ENCODE measurements at regions not wholly inside any gene's neighbourhood (a gene's known extent, or its start where the extent isn't known, plus 50 kb on each side); places are given as distances from the start of the nearest gene placed in this dataset.

GRCh38 chr1:63122079-63122478 lies 200.3 kb upstream of the FOXD3 start (continued):
- TF ChIP-seq ZNF408 (CRISPR knock-in tag; IDR thresholded peaks at IDR 0.05; ENCODE audit: low read depth) (no peak), BDP1 (IDR thresholded peaks at IDR 0.05; ENCODE audit: insufficient read depth, insufficient read length) (no peak), ZSCAN29 (IDR thresholded peaks at IDR 0.05) (no peak), RNF2 (IDR thresholded peaks at IDR 0.05) (no peak), RBM34 (IDR thresholded peaks at IDR 0.05; ENCODE audit: borderline replicate concordance, insufficient read depth, low read length) (no peak), XRCC5 (IDR thresholded peaks at IDR 0.05; ENCODE audit: low read depth, low read length) (no peak), EP400 (IDR thresholded peaks at IDR 0.05) (no peak), ZMIZ1 (IDR thresholded peaks at IDR 0.05; ENCODE audit: low read depth in 2 of 2, low read length in 2 of 2) (no peak), IRF1 (CRISPR knock-in tag; IDR thresholded peaks at IDR 0.05; ENCODE audit: borderline replicate concordance) (no peak), KLF16 (IDR thresholded peaks at IDR 0.05) (peak; percentile 18; the same call in 1 of the 2 replicates), POLR2AphosphoS5 (IDR thresholded peaks at IDR 0.05; ENCODE audit: control insufficient read depth, insufficient read depth, low read depth, low read length) (peak; percentile 59; the same call in 1 of the 2 replicates), ZNF143 (CRISPR knock-in tag; IDR thresholded peaks at IDR 0.05) (no peak), ZC3H8 (IDR thresholded peaks at IDR 0.05) (no peak), CSDE1 (IDR thresholded peaks at IDR 0.05) (no peak), MAX (CRISPR knock-in tag; IDR thresholded peaks at IDR 0.05) (no peak), HEY1 (CRISPR knock-in tag; IDR thresholded peaks at IDR 0.05; ENCODE audit: borderline replicate concordance) (no peak), RBM22 (IDR thresholded peaks at IDR 0.05; ENCODE audit: low read depth, low read length, poor library complexity, severe bottlenecking) (no peak), NFXL1 (CRISPR knock-in tag; IDR thresholded peaks at IDR 0.05) (no peak)
- TF ChIP-seq, protein P1, sequence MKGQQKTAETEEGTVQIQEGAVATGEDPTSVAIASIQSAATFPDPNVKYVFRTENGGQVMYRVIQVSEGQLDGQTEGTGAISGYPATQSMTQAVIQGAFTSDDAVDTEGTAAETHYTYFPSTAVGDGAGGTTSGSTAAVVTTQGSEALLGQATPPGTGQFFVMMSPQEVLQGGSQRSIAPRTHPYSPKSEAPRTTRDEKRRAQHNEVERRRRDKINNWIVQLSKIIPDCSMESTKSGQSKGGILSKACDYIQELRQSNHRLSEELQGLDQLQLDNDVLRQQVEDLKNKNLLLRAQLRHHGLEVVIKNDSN (CRISPR knock-in tag; IDR thresholded peaks at IDR 0.05): no peak
- TF ChIP-seq, protein P2, sequence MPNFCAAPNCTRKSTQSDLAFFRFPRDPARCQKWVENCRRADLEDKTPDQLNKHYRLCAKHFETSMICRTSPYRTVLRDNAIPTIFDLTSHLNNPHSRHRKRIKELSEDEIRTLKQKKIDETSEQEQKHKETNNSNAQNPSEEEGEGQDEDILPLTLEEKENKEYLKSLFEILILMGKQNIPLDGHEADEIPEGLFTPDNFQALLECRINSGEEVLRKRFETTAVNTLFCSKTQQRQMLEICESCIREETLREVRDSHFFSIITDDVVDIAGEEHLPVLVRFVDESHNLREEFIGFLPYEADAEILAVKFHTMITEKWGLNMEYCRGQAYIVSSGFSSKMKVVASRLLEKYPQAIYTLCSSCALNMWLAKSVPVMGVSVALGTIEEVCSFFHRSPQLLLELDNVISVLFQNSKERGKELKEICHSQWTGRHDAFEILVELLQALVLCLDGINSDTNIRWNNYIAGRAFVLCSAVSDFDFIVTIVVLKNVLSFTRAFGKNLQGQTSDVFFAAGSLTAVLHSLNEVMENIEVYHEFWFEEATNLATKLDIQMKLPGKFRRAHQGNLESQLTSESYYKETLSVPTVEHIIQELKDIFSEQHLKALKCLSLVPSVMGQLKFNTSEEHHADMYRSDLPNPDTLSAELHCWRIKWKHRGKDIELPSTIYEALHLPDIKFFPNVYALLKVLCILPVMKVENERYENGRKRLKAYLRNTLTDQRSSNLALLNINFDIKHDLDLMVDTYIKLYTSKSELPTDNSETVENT (CRISPR knock-in tag; IDR thresholded peaks at IDR 0.05): no peak
- TF ChIP-seq, protein P3, sequence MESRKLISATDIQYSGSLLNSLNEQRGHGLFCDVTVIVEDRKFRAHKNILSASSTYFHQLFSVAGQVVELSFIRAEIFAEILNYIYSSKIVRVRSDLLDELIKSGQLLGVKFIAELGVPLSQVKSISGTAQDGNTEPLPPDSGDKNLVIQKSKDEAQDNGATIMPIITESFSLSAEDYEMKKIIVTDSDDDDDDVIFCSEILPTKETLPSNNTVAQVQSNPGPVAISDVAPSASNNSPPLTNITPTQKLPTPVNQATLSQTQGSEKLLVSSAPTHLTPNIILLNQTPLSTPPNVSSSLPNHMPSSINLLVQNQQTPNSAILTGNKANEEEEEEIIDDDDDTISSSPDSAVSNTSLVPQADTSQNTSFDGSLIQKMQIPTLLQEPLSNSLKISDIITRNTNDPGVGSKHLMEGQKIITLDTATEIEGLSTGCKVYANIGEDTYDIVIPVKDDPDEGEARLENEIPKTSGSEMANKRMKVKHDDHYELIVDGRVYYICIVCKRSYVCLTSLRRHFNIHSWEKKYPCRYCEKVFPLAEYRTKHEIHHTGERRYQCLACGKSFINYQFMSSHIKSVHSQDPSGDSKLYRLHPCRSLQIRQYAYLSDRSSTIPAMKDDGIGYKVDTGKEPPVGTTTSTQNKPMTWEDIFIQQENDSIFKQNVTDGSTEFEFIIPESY (CRISPR knock-in tag; IDR thresholded peaks at IDR 0.05): no peak

All from K562 (cell line).